Mammary epithelial cell (primary cell): ENCODE measurements at regions not wholly inside any gene's neighbourhood (a gene's known extent, or its start where the extent isn't known, plus 50 kb on each side); places are given as distances from the start of the nearest gene placed in this dataset.

Experiments
- CTCF ChIP-seq, 2 donors: IDR thresholded peaks in 1 of 2; conservative IDR thresholded peaks in 1 of 2; 2 replicates each; pipeline ENCODE4 v1.5.1; 2011 to 2012; ENCODE audit warnings: inconsistent platforms in 2 of 2, low read length in 2 of 2, mild to moderate bottlenecking in 2 of 2, control low read depth in 1 of 2, low read depth in 1 of 2; ENCODE audit not compliant: insufficient read depth in 1 of 2; ENCODE audit errors: extremely low read depth in 1 of 2
- EZH2 ChIP-seq: IDR thresholded peaks from 2 replicates; pipeline ENCODE4 v1.6.1; 2012; ENCODE audit warnings: low read length, inconsistent platforms, borderline replicate concordance

GRCh38 chr15:70294731-70295305, 197.1 kb upstream of the TLE3 start:
- TF ChIP-seq EZH2 (no peak), CTCF (conservative IDR thresholded peaks at IDR 0.05 in 1 of 2, IDR thresholded peaks at IDR 0.05 in 1 of 2; ENCODE audit: extremely low read depth in 1 of 2, insufficient read depth in 1 of 2, low read depth in 1 of 2, low read length in 2 of 2) (no peak)
